Panc1 (cell line): ENCODE measurements at regions not wholly inside any gene's neighbourhood (a gene's known extent, or its start where the extent isn't known, plus 50 kb on each side); places are given as distances from the start of the nearest gene placed in this dataset.

ENCODE experiments used
- CTCF ChIP-seq: fragments of 450-650 bp; IDR thresholded peaks from 2 replicates; pipeline ENCODE4 v1.5.1; 2017; ENCODE audit warnings: mild to moderate bottlenecking
- POLR2AphosphoS5 ChIP-seq: IDR thresholded peaks from 2 replicates; pipeline ENCODE4 v1.6.1; 2012; ENCODE audit warnings: mild to moderate bottlenecking, low read depth, low read length, moderate library complexity
- REST ChIP-seq, 2 experiments: IDR thresholded peaks; 2 replicates each; pipeline ENCODE4 v1.6.1; 2011 to 2012; ENCODE audit warnings: low read depth in 2 of 2, control low read depth in 1 of 2, low read length in 1 of 2, mild to moderate bottlenecking in 1 of 2, moderate library complexity in 1 of 2; ENCODE audit not compliant: insufficient read depth in 1 of 2

- TF ChIP-seq CTCF (no peak), REST (IDR thresholded peaks at IDR 0.05; ENCODE audit: insufficient read depth in 1 of 2, low read depth in 2 of 2, low read length in 1 of 2) (no peak), POLR2AphosphoS5 (no peak)
These were observed 63.5 kb upstream of the ROR1 start for GRCh38 chr1:63710308-63710707.
